Keratinocyte (primary cell): ENCODE measurements at regions not wholly inside any gene's neighbourhood (a gene's known extent, or its start where the extent isn't known, plus 50 kb on each side); places are given as distances from the start of the nearest gene placed in this dataset.

Source experiments
- EZH2 ChIP-seq: IDR thresholded peaks from one replicate; pipeline ENCODE4 v1.6.1; 2012; ENCODE audit warnings: inconsistent platforms, mild to moderate bottlenecking, low read length, moderate library complexity
- TF ChIP-seq, protein P1 (sequence below), 3 experiments: IDR thresholded peaks in 1 of 3; conservative IDR thresholded peaks in 1 of 3; optimal IDR thresholded peaks in 1 of 3; 2 replicates in 2 of 3; 3 replicates in 1 of 3; pipeline versions ENCODE3 to v1.5.1; 2011; ENCODE audit warnings: low read length in 3 of 3, mild to moderate bottlenecking in 3 of 3, moderate library complexity in 2 of 3, control low read depth in 1 of 3, inconsistent platforms in 1 of 3; ENCODE audit not compliant: insufficient read depth in 2 of 3; ENCODE audit errors: extremely low read depth in 1 of 3

GRCh38 chrX:124239324-124239723, 93.1 kb upstream of the TEX13D start:
- TF ChIP-seq EZH2 = no peak
- TF ChIP-seq, protein P1, sequence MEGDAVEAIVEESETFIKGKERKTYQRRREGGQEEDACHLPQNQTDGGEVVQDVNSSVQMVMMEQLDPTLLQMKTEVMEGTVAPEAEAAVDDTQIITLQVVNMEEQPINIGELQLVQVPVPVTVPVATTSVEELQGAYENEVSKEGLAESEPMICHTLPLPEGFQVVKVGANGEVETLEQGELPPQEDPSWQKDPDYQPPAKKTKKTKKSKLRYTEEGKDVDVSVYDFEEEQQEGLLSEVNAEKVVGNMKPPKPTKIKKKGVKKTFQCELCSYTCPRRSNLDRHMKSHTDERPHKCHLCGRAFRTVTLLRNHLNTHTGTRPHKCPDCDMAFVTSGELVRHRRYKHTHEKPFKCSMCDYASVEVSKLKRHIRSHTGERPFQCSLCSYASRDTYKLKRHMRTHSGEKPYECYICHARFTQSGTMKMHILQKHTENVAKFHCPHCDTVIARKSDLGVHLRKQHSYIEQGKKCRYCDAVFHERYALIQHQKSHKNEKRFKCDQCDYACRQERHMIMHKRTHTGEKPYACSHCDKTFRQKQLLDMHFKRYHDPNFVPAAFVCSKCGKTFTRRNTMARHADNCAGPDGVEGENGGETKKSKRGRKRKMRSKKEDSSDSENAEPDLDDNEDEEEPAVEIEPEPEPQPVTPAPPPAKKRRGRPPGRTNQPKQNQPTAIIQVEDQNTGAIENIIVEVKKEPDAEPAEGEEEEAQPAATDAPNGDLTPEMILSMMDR (optimal IDR thresholded peaks at IDR 0.05 in 1 of 3, IDR thresholded peaks at IDR 0.05 in 1 of 3, conservative IDR thresholded peaks at IDR 0.05 in 1 of 3; ENCODE audit: extremely low read depth in 1 of 3, insufficient read depth in 2 of 3, low read length in 3 of 3) = no peak
